ENCODE measurements at regions not wholly inside any gene's neighbourhood (a gene's known extent, or its start where the extent isn't known, plus 50 kb on each side); places are given as distances from the start of the nearest gene placed in this dataset.

GRCh38 chr1:88149686-88150085 is 534.4 kb upstream of the PKN2 start:
- TF ChIP-seq POLR2A (IDR thresholded peaks at IDR 0.05) = no peak
- TF ChIP-seq, protein P1, sequence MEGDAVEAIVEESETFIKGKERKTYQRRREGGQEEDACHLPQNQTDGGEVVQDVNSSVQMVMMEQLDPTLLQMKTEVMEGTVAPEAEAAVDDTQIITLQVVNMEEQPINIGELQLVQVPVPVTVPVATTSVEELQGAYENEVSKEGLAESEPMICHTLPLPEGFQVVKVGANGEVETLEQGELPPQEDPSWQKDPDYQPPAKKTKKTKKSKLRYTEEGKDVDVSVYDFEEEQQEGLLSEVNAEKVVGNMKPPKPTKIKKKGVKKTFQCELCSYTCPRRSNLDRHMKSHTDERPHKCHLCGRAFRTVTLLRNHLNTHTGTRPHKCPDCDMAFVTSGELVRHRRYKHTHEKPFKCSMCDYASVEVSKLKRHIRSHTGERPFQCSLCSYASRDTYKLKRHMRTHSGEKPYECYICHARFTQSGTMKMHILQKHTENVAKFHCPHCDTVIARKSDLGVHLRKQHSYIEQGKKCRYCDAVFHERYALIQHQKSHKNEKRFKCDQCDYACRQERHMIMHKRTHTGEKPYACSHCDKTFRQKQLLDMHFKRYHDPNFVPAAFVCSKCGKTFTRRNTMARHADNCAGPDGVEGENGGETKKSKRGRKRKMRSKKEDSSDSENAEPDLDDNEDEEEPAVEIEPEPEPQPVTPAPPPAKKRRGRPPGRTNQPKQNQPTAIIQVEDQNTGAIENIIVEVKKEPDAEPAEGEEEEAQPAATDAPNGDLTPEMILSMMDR (IDR thresholded peaks at IDR 0.05) = no peak

Data from lower leg skin (tissue), 3 donors.